SK-N-SH (cell line): ENCODE measurements at regions not wholly inside any gene's neighbourhood (a gene's known extent, or its start where the extent isn't known, plus 50 kb on each side); places are given as distances from the start of the nearest gene placed in this dataset.

Experiments
- CTCF ChIP-seq: fragments of 200-600 bp; sonication (generic); IDR thresholded peaks from 2 replicates; pipeline ENCODE4 v1.6.1; 2017; ENCODE audit warnings: antibody characterized with exemption, mild to moderate bottlenecking, moderate library complexity
- EP300 ChIP-seq, 2 experiments: IDR thresholded peaks; 2 replicates each; pipeline versions ENCODE4 v1.4.0 to v1.6.1; 2012; ENCODE audit warnings: borderline replicate concordance in 1 of 2, low read depth in 1 of 2, low read length in 1 of 2
- EZH2phosphoT487 ChIP-seq: fragments of 200-600 bp; sonication (generic); IDR thresholded peaks from 2 replicates; pipeline ENCODE4 v1.6.1; 2017; ENCODE audit warnings: low read depth, mixed run types, mild to moderate bottlenecking, antibody characterized with exemption, moderate library complexity, borderline replicate concordance
- GABPA ChIP-seq: IDR thresholded peaks from 2 replicates; pipeline ENCODE4 v1.4.0; 2012; ENCODE audit warnings: low read depth, mild to moderate bottlenecking
- JUND ChIP-seq: IDR thresholded peaks from 2 replicates; pipeline ENCODE4 v1.4.0; 2012
- MAX ChIP-seq: IDR thresholded peaks from 2 replicates; pipeline ENCODE4 v1.4.0; 2012; ENCODE audit warnings: low read depth
- MEF2A ChIP-seq: IDR thresholded peaks from 2 replicates; pipeline ENCODE4 v1.4.0; 2012; ENCODE audit warnings: low read depth, borderline replicate concordance
- POLR2AphosphoS5 ChIP-seq: IDR thresholded peaks from 2 replicates; pipeline ENCODE4 v1.6.1; 2012; ENCODE audit warnings: low read depth, low read length
- RAD21 ChIP-seq: IDR thresholded peaks from 2 replicates; pipeline ENCODE4 v1.6.1; 2012; ENCODE audit warnings: mild to moderate bottlenecking, low read length
- RFX5 ChIP-seq: IDR thresholded peaks from 2 replicates; pipeline ENCODE4 v1.6.1; 2012; ENCODE audit warnings: mild to moderate bottlenecking, improper control_type of control experiment, low read length
- SIN3A ChIP-seq: IDR thresholded peaks from 2 replicates; pipeline ENCODE4 v1.6.1; 2012; ENCODE audit warnings: low read depth, mild to moderate bottlenecking, low read length, moderate library complexity, borderline replicate concordance
- SMC3 ChIP-seq: IDR thresholded peaks from 2 replicates; pipeline ENCODE4 v1.6.1; 2012; ENCODE audit warnings: low read depth, low read length, improper control_type of control experiment
- TAF1 ChIP-seq: IDR thresholded peaks from 2 replicates; pipeline ENCODE4 v1.6.1; 2012; ENCODE audit warnings: low read depth, mild to moderate bottlenecking, low read length, moderate library complexity, borderline replicate concordance
- USF1 ChIP-seq: IDR thresholded peaks from 2 replicates; pipeline ENCODE4 v1.4.0; 2012; ENCODE audit warnings: low read depth, borderline replicate concordance

GRCh38 chr6:139768196-139768595 is 393.7 kb upstream of the CITED2 start:
- TF ChIP-seq CTCF (no peak), RFX5 (no peak), USF1 (no peak), SIN3A (no peak), SMC3 (no peak), RAD21 (no peak), EP300 (IDR thresholded peaks at IDR 0.05; ENCODE audit: borderline replicate concordance in 1 of 2, low read depth in 1 of 2, low read length in 1 of 2) (no peak), MAX (no peak), MEF2A (no peak), POLR2AphosphoS5 (no peak), EZH2phosphoT487 (no peak), GABPA (no peak), TAF1 (no peak), JUND (no peak)
